ENCODE measurements at regions not wholly inside any gene's neighbourhood (a gene's known extent, or its start where the extent isn't known, plus 50 kb on each side); places are given as distances from the start of the nearest gene placed in this dataset.

DNA sequence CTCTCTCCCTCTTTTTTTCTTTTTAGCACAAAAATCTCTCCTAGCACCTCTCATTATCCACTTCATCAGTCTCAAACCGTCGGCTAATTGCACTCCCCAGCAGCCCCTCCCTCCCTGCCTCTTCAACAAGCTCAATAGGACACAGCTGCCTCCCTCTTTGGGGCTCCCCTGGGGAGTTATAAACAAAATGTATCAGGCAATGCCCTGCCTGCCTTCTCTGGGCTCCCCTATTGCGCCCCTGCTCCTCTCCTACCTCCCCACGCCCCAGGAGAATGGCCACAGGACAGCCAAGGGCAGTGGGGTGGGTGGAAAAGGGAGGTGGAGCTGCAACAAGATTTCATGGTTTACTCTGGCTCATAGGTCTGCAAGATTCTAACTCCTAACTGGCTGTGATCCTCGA is 147.1 kb upstream of the GRIK3 start:
- H3K9ac ChIP-seq (ENCODE audit: insufficient read depth in 1 of 2, low read length in 2 of 2) = no peak overlapping the region
- no peaks in the 10 kb centered on the region for H3K4me1 ChIP-seq (ENCODE audit: control insufficient read depth in 5 of 5, insufficient read depth in 5 of 5, low read length in 5 of 5)
- no peak overlapping the region for H3K4me3 ChIP-seq
- no peak for TF ChIP-seq CTCF (IDR thresholded peaks at IDR 0.05; ENCODE audit: control extremely low read depth, extremely low read depth)
- H3K27me3 ChIP-seq (ENCODE audit: control insufficient read depth in 3 of 3, insufficient read depth in 3 of 3, low read length in 2 of 3) = no peaks in the 10 kb centered on the region
- 49 to 52% methylated on average over 5 of the region's 5 CpGs for WGBS, 2 donors
- H3K36me3 ChIP-seq (ENCODE audit: control insufficient read depth in 4 of 4, insufficient read depth in 4 of 4, low read length in 4 of 4) = no peaks in the 10 kb centered on the region
- H3K9me3 ChIP-seq (ENCODE audit: control insufficient read depth in 4 of 4, insufficient read depth in 3 of 4, low read length in 3 of 4) = peaks cover 0 to 4% (median 0%) of the 10 kb centered on the region in 4 donors
- H3K27ac ChIP-seq (ENCODE audit: low read depth in 1 of 2, low read length in 1 of 2) = no peak overlapping the region
- DNase-seq (no peak), ATAC-seq (ENCODE audit: insufficient read depth, low FRiP score) (no peak)

- peaks cover 0 to 2% (median 0%) of the 10 kb centered on the region in 3 donors for H3K27me3 ChIP-seq (ENCODE audit: control insufficient read depth in 3 of 3, insufficient read depth in 3 of 3, low read length in 2 of 3)
- TF ChIP-seq CTCF (IDR thresholded peaks at IDR 0.05; ENCODE audit: control extremely low read depth, extremely low read depth) = no peak
- no peak overlapping the region for H3K27ac ChIP-seq (ENCODE audit: low read depth in 1 of 2, low read length in 1 of 2)
- H3K9me3 ChIP-seq (ENCODE audit: control insufficient read depth in 4 of 4, insufficient read depth in 3 of 4, low read length in 3 of 4) = peaks cover 0 to 4% (median 0%) of the 10 kb centered on the region in 4 donors
- WGBS, 2 donors = 77 to 78% methylated on average over 1 of the region's 1 CpG
- no peak overlapping the region for H3K9ac ChIP-seq (ENCODE audit: insufficient read depth in 1 of 2, low read length in 2 of 2)
- ATAC-seq (ENCODE audit: insufficient read depth, low FRiP score) (no peak), DNase-seq (no peak)
- no peaks in the 10 kb centered on the region for H3K36me3 ChIP-seq (ENCODE audit: control insufficient read depth in 4 of 4, insufficient read depth in 4 of 4, low read length in 4 of 4)
- H3K4me3 ChIP-seq = no peak overlapping the region
- H3K4me1 ChIP-seq (ENCODE audit: control insufficient read depth in 5 of 5, insufficient read depth in 5 of 5, low read length in 5 of 5) = no peaks in the 10 kb centered on the region
Measured at GRCh38 chr1:37184789-37185188, 150.5 kb upstream of the GRIK3 start.

- Histone ChIP-seq H3K27ac (ENCODE audit: low read depth in 1 of 2, low read length in 1 of 2) (no peak overlapping the region), H3K9ac (ENCODE audit: insufficient read depth in 1 of 2, low read length in 2 of 2) (no peak overlapping the region), H3K9me3 (ENCODE audit: control insufficient read depth in 4 of 4, insufficient read depth in 3 of 4, low read length in 3 of 4) (peaks cover 0 to 2% (median 0%) of the 10 kb centered on the region in 4 donors), H3K36me3 (ENCODE audit: control insufficient read depth in 4 of 4, insufficient read depth in 4 of 4, low read length in 4 of 4) (no peaks in the 10 kb centered on the region), H3K27me3 (ENCODE audit: control insufficient read depth in 3 of 3, insufficient read depth in 3 of 3, low read length in 2 of 3) (peaks cover 0 to 2% (median 0%) of the 10 kb centered on the region in 3 donors), H3K4me1 (ENCODE audit: control insufficient read depth in 5 of 5, insufficient read depth in 5 of 5, low read length in 5 of 5) (no peaks in the 10 kb centered on the region), H3K4me3 (no peak overlapping the region)
- no peak for DNase-seq
- ATAC-seq (ENCODE audit: insufficient read depth, low FRiP score) = no peak
- WGBS, 2 donors = 81 to 91% methylated on average over 1 of the region's 1 CpG
- no peak for TF ChIP-seq CTCF (IDR thresholded peaks at IDR 0.05; ENCODE audit: control extremely low read depth, extremely low read depth)
Measured at GRCh38 chr1:37186246-37186756, 152.0 kb upstream of the GRIK3 start.

- no peak overlapping the region for H3K27ac ChIP-seq (ENCODE audit: low read depth in 1 of 2, low read length in 1 of 2)
- no peak for TF ChIP-seq CTCF (IDR thresholded peaks at IDR 0.05; ENCODE audit: control extremely low read depth, extremely low read depth)
- no peak for ATAC-seq (ENCODE audit: insufficient read depth, low FRiP score)
Measured at GRCh38 chr1:37189111-37189510, 154.8 kb upstream of the GRIK3 start.

More at GRCh38 chr1:37189111-37189510, 154.8 kb upstream of the GRIK3 start:
- 23 to 32% methylated on average over 3 of the region's 3 CpGs for WGBS, 2 donors
- Histone ChIP-seq H3K27me3 (ENCODE audit: control insufficient read depth in 3 of 3, insufficient read depth in 3 of 3, low read length in 2 of 3) (peaks cover 0 to 2% (median 0%) of the 10 kb centered on the region in 3 donors), H3K9ac (ENCODE audit: insufficient read depth in 1 of 2, low read length in 2 of 2) (no peak overlapping the region), H3K36me3 (ENCODE audit: control insufficient read depth in 4 of 4, insufficient read depth in 4 of 4, low read length in 4 of 4) (no peaks in the 10 kb centered on the region), H3K9me3 (ENCODE audit: control insufficient read depth in 4 of 4, insufficient read depth in 3 of 4, low read length in 3 of 4) (no peaks in the 10 kb centered on the region), H3K4me3 (no peak overlapping the region), H3K4me1 (ENCODE audit: control insufficient read depth in 5 of 5, insufficient read depth in 5 of 5, low read length in 5 of 5) (no peaks in the 10 kb centered on the region)
- DNase-seq = no peak

Data from lung (tissue), 11 donors.